ENCODE measurements at regions not wholly inside any gene's neighbourhood (a gene's known extent, or its start where the extent isn't known, plus 50 kb on each side); places are given as distances from the start of the nearest gene placed in this dataset.

GRCh38 chr20:22371843-22372242 is 212.5 kb downstream of the FOXA2 start:
- H3K4me3 ChIP-seq (ENCODE audit: low read length) = no peak overlapping the region
- H3K4me1 ChIP-seq (ENCODE audit: control insufficient read depth, insufficient read depth, low read length) = peaks cover 22% of the 10 kb centered on the region
- no peak for DNase-seq (ENCODE audit: low read depth)
- H3K9me3 ChIP-seq (ENCODE audit: control insufficient read depth, low read length) = no peaks in the 10 kb centered on the region
- no peaks in the 10 kb centered on the region for H3K36me3 ChIP-seq (ENCODE audit: control insufficient read depth, insufficient read depth, low read length, severe bottlenecking)
- no peak overlapping the region for H3K9ac ChIP-seq (ENCODE audit: low read length)
- peaks cover 48% of the 10 kb centered on the region for H3K27me3 ChIP-seq (replicated peaks; ENCODE audit: control insufficient read depth, insufficient read depth, low read length)

- Histone ChIP-seq H3K4me3 (ENCODE audit: low read length) (no peak overlapping the region), H3K4me1 (ENCODE audit: control insufficient read depth, insufficient read depth, low read length) (peaks cover 8% of the 10 kb centered on the region), H3K9ac (ENCODE audit: low read length) (no peak overlapping the region), H3K27me3 (replicated peaks; ENCODE audit: control insufficient read depth, insufficient read depth, low read length) (peaks cover 49% of the 10 kb centered on the region), H3K9me3 (ENCODE audit: control insufficient read depth, low read length) (no peaks in the 10 kb centered on the region), H3K36me3 (ENCODE audit: control insufficient read depth, insufficient read depth, low read length, severe bottlenecking) (no peaks in the 10 kb centered on the region)
- DNase-seq (ENCODE audit: low read depth) = no peak
Observed at GRCh38 chr20:22370137-22370536, 214.2 kb downstream of the FOXA2 start.

- no peak for DNase-seq (ENCODE audit: low read depth)
- H3K4me1 ChIP-seq (ENCODE audit: control insufficient read depth, insufficient read depth, low read length) = no peaks in the 10 kb centered on the region
- no peak overlapping the region for H3K9ac ChIP-seq (ENCODE audit: low read length)
- H3K4me3 ChIP-seq (ENCODE audit: low read length) = no peak overlapping the region
- H3K36me3 ChIP-seq (ENCODE audit: control insufficient read depth, insufficient read depth, low read length, severe bottlenecking) = no peaks in the 10 kb centered on the region
- peaks cover 5% of the 10 kb centered on the region for H3K9me3 ChIP-seq (ENCODE audit: control insufficient read depth, low read length)
- H3K27me3 ChIP-seq (replicated peaks; ENCODE audit: control insufficient read depth, insufficient read depth, low read length) = peaks cover 55% of the 10 kb centered on the region
Observed at GRCh38 chr20:22369100-22369499, 215.3 kb downstream of the FOXA2 start.

GRCh38 chr20:22368235-22368634 is 216.1 kb downstream of the FOXA2 start:
- DNase-seq (ENCODE audit: low read depth) = no peak
- Histone ChIP-seq H3K9ac (ENCODE audit: low read length) (no peak overlapping the region), H3K36me3 (ENCODE audit: control insufficient read depth, insufficient read depth, low read length, severe bottlenecking) (no peaks in the 10 kb centered on the region), H3K9me3 (ENCODE audit: control insufficient read depth, low read length) (peaks cover 9% of the 10 kb centered on the region), H3K27me3 (replicated peaks; ENCODE audit: control insufficient read depth, insufficient read depth, low read length) (peaks cover 56% of the 10 kb centered on the region), H3K4me3 (ENCODE audit: low read length) (no peak overlapping the region), H3K4me1 (ENCODE audit: control insufficient read depth, insufficient read depth, low read length) (no peaks in the 10 kb centered on the region)

GRCh38 chr20:22366631-22367030 is 217.7 kb downstream of the FOXA2 start:
- no peak for DNase-seq (ENCODE audit: low read depth)
- Histone ChIP-seq H3K4me1 (ENCODE audit: control insufficient read depth, insufficient read depth, low read length) (no peaks in the 10 kb centered on the region), H3K9me3 (ENCODE audit: control insufficient read depth, low read length) (peaks cover 9% of the 10 kb centered on the region), H3K4me3 (ENCODE audit: low read length) (no peak overlapping the region), H3K27me3 (replicated peaks; ENCODE audit: control insufficient read depth, insufficient read depth, low read length) (peaks cover 52% of the 10 kb centered on the region), H3K36me3 (ENCODE audit: control insufficient read depth, insufficient read depth, low read length, severe bottlenecking) (no peaks in the 10 kb centered on the region), H3K9ac (ENCODE audit: low read length) (no peak overlapping the region)

GRCh38 chr20:22354647-22355046 is 229.7 kb downstream of the FOXA2 start:
- no peak for DNase-seq (ENCODE audit: low read depth)
- Histone ChIP-seq H3K4me1 (ENCODE audit: control insufficient read depth, insufficient read depth, low read length) (no peaks in the 10 kb centered on the region), H3K27me3 (replicated peaks; ENCODE audit: control insufficient read depth, insufficient read depth, low read length) (peaks cover 12% of the 10 kb centered on the region), H3K9ac (ENCODE audit: low read length) (no peak overlapping the region), H3K36me3 (ENCODE audit: control insufficient read depth, insufficient read depth, low read length, severe bottlenecking) (no peaks in the 10 kb centered on the region), H3K9me3 (ENCODE audit: control insufficient read depth, low read length) (peaks cover 3% of the 10 kb centered on the region), H3K4me3 (ENCODE audit: low read length) (no peak overlapping the region)

- H3K4me3 ChIP-seq (ENCODE audit: low read length) = no peak overlapping the region
- no peaks in the 10 kb centered on the region for H3K4me1 ChIP-seq (ENCODE audit: control insufficient read depth, insufficient read depth, low read length)
- no peak overlapping the region for H3K9ac ChIP-seq (ENCODE audit: low read length)
- H3K36me3 ChIP-seq (ENCODE audit: control insufficient read depth, insufficient read depth, low read length, severe bottlenecking) = no peaks in the 10 kb centered on the region
- peaks cover 3% of the 10 kb centered on the region for H3K9me3 ChIP-seq (ENCODE audit: control insufficient read depth, low read length)
- DNase-seq (ENCODE audit: low read depth) = no peak
- H3K27me3 ChIP-seq (replicated peaks; ENCODE audit: control insufficient read depth, insufficient read depth, low read length) = peaks cover 22% of the 10 kb centered on the region
Observed at GRCh38 chr20:22353586-22353985, 230.8 kb downstream of the FOXA2 start.

GRCh38 chr20:22352019-22352418 is 232.4 kb downstream of the FOXA2 start:
- Histone ChIP-seq H3K4me1 (ENCODE audit: control insufficient read depth, insufficient read depth, low read length) (no peaks in the 10 kb centered on the region), H3K4me3 (ENCODE audit: low read length) (no peak overlapping the region), H3K9ac (ENCODE audit: low read length) (no peak overlapping the region), H3K27me3 (replicated peaks; ENCODE audit: control insufficient read depth, insufficient read depth, low read length) (peaks cover 26% of the 10 kb centered on the region), H3K36me3 (ENCODE audit: control insufficient read depth, insufficient read depth, low read length, severe bottlenecking) (no peaks in the 10 kb centered on the region), H3K9me3 (ENCODE audit: control insufficient read depth, low read length) (no peaks in the 10 kb centered on the region)
- no peak for DNase-seq (ENCODE audit: low read depth)

- H3K9me3 ChIP-seq (ENCODE audit: control insufficient read depth, low read length) = no peaks in the 10 kb centered on the region
- H3K36me3 ChIP-seq (ENCODE audit: control insufficient read depth, insufficient read depth, low read length, severe bottlenecking) = no peaks in the 10 kb centered on the region
- no peak overlapping the region for H3K4me3 ChIP-seq (ENCODE audit: low read length)
- H3K4me1 ChIP-seq (ENCODE audit: control insufficient read depth, insufficient read depth, low read length) = no peaks in the 10 kb centered on the region
- peaks cover 27% of the 10 kb centered on the region for H3K27me3 ChIP-seq (replicated peaks; ENCODE audit: control insufficient read depth, insufficient read depth, low read length)
- H3K9ac ChIP-seq (ENCODE audit: low read length) = no peak overlapping the region
- no peak for DNase-seq (ENCODE audit: low read depth)
Observed at GRCh38 chr20:22350624-22351023, 233.7 kb downstream of the FOXA2 start.

- H3K9me3 ChIP-seq (ENCODE audit: control insufficient read depth, low read length) = no peaks in the 10 kb centered on the region
- no peak overlapping the region for H3K4me3 ChIP-seq (ENCODE audit: low read length)
- H3K27me3 ChIP-seq (replicated peaks; ENCODE audit: control insufficient read depth, insufficient read depth, low read length) = peaks cover 30% of the 10 kb centered on the region
- H3K4me1 ChIP-seq (ENCODE audit: control insufficient read depth, insufficient read depth, low read length) = no peaks in the 10 kb centered on the region
- no peaks in the 10 kb centered on the region for H3K36me3 ChIP-seq (ENCODE audit: control insufficient read depth, insufficient read depth, low read length, severe bottlenecking)
- DNase-seq (ENCODE audit: low read depth) = no peak
- no peak overlapping the region for H3K9ac ChIP-seq (ENCODE audit: low read length)
Observed at GRCh38 chr20:22348010-22348409, 236.4 kb downstream of the FOXA2 start.

GRCh38 chr20:22346716-22347115 is 237.7 kb downstream of the FOXA2 start:
- Histone ChIP-seq H3K27me3 (replicated peaks; ENCODE audit: control insufficient read depth, insufficient read depth, low read length) (peaks cover 30% of the 10 kb centered on the region), H3K9ac (ENCODE audit: low read length) (no peak overlapping the region), H3K9me3 (ENCODE audit: control insufficient read depth, low read length) (no peaks in the 10 kb centered on the region), H3K4me1 (ENCODE audit: control insufficient read depth, insufficient read depth, low read length) (no peaks in the 10 kb centered on the region), H3K4me3 (ENCODE audit: low read length) (no peak overlapping the region), H3K36me3 (ENCODE audit: control insufficient read depth, insufficient read depth, low read length, severe bottlenecking) (no peaks in the 10 kb centered on the region)
- DNase-seq (ENCODE audit: low read depth) = no peak

- DNase-seq (ENCODE audit: low read depth) = no peak
- H3K9me3 ChIP-seq (ENCODE audit: control insufficient read depth, low read length) = no peaks in the 10 kb centered on the region
- H3K36me3 ChIP-seq (ENCODE audit: control insufficient read depth, insufficient read depth, low read length, severe bottlenecking) = no peaks in the 10 kb centered on the region
- H3K27me3 ChIP-seq (replicated peaks; ENCODE audit: control insufficient read depth, insufficient read depth, low read length) = peaks cover 16% of the 10 kb centered on the region
- no peaks in the 10 kb centered on the region for H3K4me1 ChIP-seq (ENCODE audit: control insufficient read depth, insufficient read depth, low read length)
- H3K9ac ChIP-seq (ENCODE audit: low read length) = no peak overlapping the region
- no peak overlapping the region for H3K4me3 ChIP-seq (ENCODE audit: low read length)
Observed at GRCh38 chr20:22343612-22344011, 240.8 kb downstream of the FOXA2 start.
